HG03457 (cell line): ENCODE measurements at regions not wholly inside any gene's neighbourhood (a gene's known extent, or its start where the extent isn't known, plus 50 kb on each side); places are given as distances from the start of the nearest gene placed in this dataset.
"Not testable (repeated sequence)": the region's sequence is repeated elsewhere in the genome, so short reads cannot be mapped to it uniquely, and the experiment has no call there.

Source experiments
- ATAC-seq: cut with Tn5 transposase; IDR thresholded peaks from one replicate; pipeline ENCODE4 v1.9.1; 2021; ENCODE audit warnings: moderate number of reproducible peaks; ENCODE audit not compliant: unreplicated experiment

GRCh38 chr3:21036888-21037287 lies 714.1 kb downstream of the ZNF385D start:
- no peak for ATAC-seq

GRCh38 chr3:21028412-21028811 lies 722.6 kb downstream of the ZNF385D start:
- ATAC-seq, result no peak

GRCh38 chr3:21024563-21024962 lies 726.4 kb downstream of the ZNF385D start:
- no peak for ATAC-seq

GRCh38 chr3:21020681-21021080 lies 730.3 kb downstream of the ZNF385D start:
- no peak for ATAC-seq

GRCh38 chr3:21020043-21020442 lies 731.0 kb downstream of the ZNF385D start:
- ATAC-seq, result no peak

GRCh38 chr3:21017115-21017852 lies 733.7 kb downstream of the ZNF385D start:
- ATAC-seq, result no peak

GRCh38 chr3:21013566-21013965 lies 737.4 kb downstream of the ZNF385D start:
- ATAC-seq, result no peak

- no peak for ATAC-seq
Observed at GRCh38 chr3:20999661-21000060, 751.3 kb downstream of the ZNF385D start.

GRCh38 chr3:20997183-20997582 lies 753.8 kb downstream of the ZNF385D start:
- ATAC-seq, result no peak

GRCh38 chr3:20990896-20991295 lies 760.1 kb downstream of the ZNF385D start:
- no peak for ATAC-seq

- ATAC-seq, result not testable (repeated sequence)
Observed at GRCh38 chr3:20989653-20990052, 761.4 kb downstream of the ZNF385D start.

- ATAC-seq, result no peak
Observed at GRCh38 chr3:20984594-20985205, 766.3 kb downstream of the ZNF385D start.

- no peak for ATAC-seq
Observed at GRCh38 chr3:20975188-20975651, 775.8 kb downstream of the ZNF385D start.

GRCh38 chr3:20974396-20974795 lies 776.6 kb downstream of the ZNF385D start:
- ATAC-seq, result no peak

GRCh38 chr3:20970807-20971206 lies 780.2 kb downstream of the ZNF385D start:
- ATAC-seq, result not testable (repeated sequence)

- not testable (repeated sequence) for ATAC-seq
Observed at GRCh38 chr3:20967485-20967884, 781.5 kb upstream of the SGO1 start.

- ATAC-seq, result no peak
Observed at GRCh38 chr3:20958161-20958560, 772.2 kb upstream of the SGO1 start.

- ATAC-seq, result no peak
Observed at GRCh38 chr3:20945892-20946291, 759.9 kb upstream of the SGO1 start.

- no peak for ATAC-seq
Observed at GRCh38 chr3:20935791-20936190, 749.8 kb upstream of the SGO1 start.

GRCh38 chr3:20931834-20932233 lies 745.8 kb upstream of the SGO1 start:
- no peak for ATAC-seq

- ATAC-seq, result no peak
Observed at GRCh38 chr3:20930034-20930433, 744.0 kb upstream of the SGO1 start.

GRCh38 chr3:20924646-20925385 lies 738.8 kb upstream of the SGO1 start:
- no peak for ATAC-seq
